IPS-NIHi11 (cell line): ENCODE measurements at regions not wholly inside any gene's neighbourhood (a gene's known extent, or its start where the extent isn't known, plus 50 kb on each side); places are given as distances from the start of the nearest gene placed in this dataset.
"Not testable (repeated sequence)": the region's sequence is repeated elsewhere in the genome, so short reads cannot be mapped to it uniquely, and the experiment has no call there.

Experiments
- DNase-seq: peaks from one replicate; pipeline ENCODE4 v3.0.0; 2012; ENCODE audit warnings: mixed read lengths, low spot score

- no peak for DNase-seq
Measured at GRCh38 chr1:163999131-163999530, 559.9 kb upstream of the PBX1 start.

- not testable (repeated sequence) for DNase-seq
Measured at GRCh38 chr1:164006186-164006585, 552.8 kb upstream of the PBX1 start.

- DNase-seq, result no peak
Measured at GRCh38 chr1:164006621-164007020, 552.4 kb upstream of the PBX1 start.

- no peak for DNase-seq
Measured at GRCh38 chr1:164017239-164017638, 541.7 kb upstream of the PBX1 start.

- DNase-seq, result no peak
Measured at GRCh38 chr1:164020391-164020790, 538.6 kb upstream of the PBX1 start.

- DNase-seq, result no peak
Measured at GRCh38 chr1:164021813-164022212, 537.2 kb upstream of the PBX1 start.

- no peak for DNase-seq
Measured at GRCh38 chr1:164033782-164034181, 525.2 kb upstream of the PBX1 start.

GRCh38 chr1:164040754-164041153 is 518.2 kb upstream of the PBX1 start:
- DNase-seq, result no peak

GRCh38 chr1:164051782-164052181 is 507.2 kb upstream of the PBX1 start:
- no peak for DNase-seq

- no peak for DNase-seq
Measured at GRCh38 chr1:164054331-164054730, 504.7 kb upstream of the PBX1 start.

- DNase-seq, result no peak
Measured at GRCh38 chr1:164058198-164058597, 500.8 kb upstream of the PBX1 start.

GRCh38 chr1:164061528-164061927 is 497.5 kb upstream of the PBX1 start:
- DNase-seq, result no peak

GRCh38 chr1:164064501-164064900 is 494.5 kb upstream of the PBX1 start:
- no peak for DNase-seq

- DNase-seq, result no peak
Measured at GRCh38 chr1:164071288-164071687, 487.7 kb upstream of the PBX1 start.

GRCh38 chr1:164086832-164087231 is 472.2 kb upstream of the PBX1 start:
- no peak for DNase-seq

GRCh38 chr1:164087906-164088453 is 471.0 kb upstream of the PBX1 start:
- no peak for DNase-seq

GRCh38 chr1:164092603-164093353 is 466.2 kb upstream of the PBX1 start:
- no peak for DNase-seq

GRCh38 chr1:164093543-164093942 is 465.4 kb upstream of the PBX1 start:
- DNase-seq, result no peak

- no peak for DNase-seq
Measured at GRCh38 chr1:164101802-164102201, 457.2 kb upstream of the PBX1 start.

- DNase-seq, result no peak
Measured at GRCh38 chr1:164131949-164132348, 427.0 kb upstream of the PBX1 start.

- DNase-seq, result no peak
Measured at GRCh38 chr1:164137273-164137925, 421.6 kb upstream of the PBX1 start.

- no peak for DNase-seq
Measured at GRCh38 chr1:164141797-164142196, 417.2 kb upstream of the PBX1 start.

- DNase-seq, result no peak
Measured at GRCh38 chr1:164154622-164155021, 404.4 kb upstream of the PBX1 start.

GRCh38 chr1:164155347-164155746 is 403.6 kb upstream of the PBX1 start:
- DNase-seq, result no peak
